ENCODE measurements at regions not wholly inside any gene's neighbourhood (a gene's known extent, or its start where the extent isn't known, plus 50 kb on each side); places are given as distances from the start of the nearest gene placed in this dataset.

DNA sequence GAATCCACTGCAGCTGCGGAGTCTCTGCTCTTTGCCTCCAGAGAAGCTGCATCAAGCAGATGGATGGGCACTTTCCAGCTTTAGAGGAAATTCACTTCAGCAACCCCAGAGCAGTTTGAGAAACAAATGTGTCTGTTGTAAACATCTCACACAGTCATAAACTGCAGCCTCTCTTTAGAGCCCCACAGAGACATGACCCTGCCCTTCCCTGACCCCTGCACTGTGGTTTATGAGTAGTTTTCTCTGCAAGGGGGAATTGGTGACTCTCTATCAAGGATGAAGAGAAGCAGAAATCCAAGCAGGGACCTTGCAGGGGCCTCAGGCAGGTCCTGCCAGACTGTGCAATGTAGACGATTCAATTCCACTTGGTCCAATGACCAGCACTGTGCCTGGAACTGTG lies 160.2 kb downstream of the SH2D4B start:
- TF ChIP-seq HCFC1 (IDR thresholded peaks at IDR 0.05; ENCODE audit: low read length) (no peak), KDM1A (IDR thresholded peaks at IDR 0.05; ENCODE audit: borderline replicate concordance) (no peak), ESRRA (IDR thresholded peaks at IDR 0.05; ENCODE audit: low read length) (no peak), MAX (IDR thresholded peaks at IDR 0.05; ENCODE audit: low read depth, low read length) (no peak)
